Myocyte (in vitro differentiated cells): ENCODE measurements at regions not wholly inside any gene's neighbourhood (a gene's known extent, or its start where the extent isn't known, plus 50 kb on each side); places are given as distances from the start of the nearest gene placed in this dataset.
A peak's percentile ranks its signal among the peaks of the same experiment; 100 is the strongest.
"Not testable (repeated sequence)": the region's sequence is repeated elsewhere in the genome, so short reads cannot be mapped to it uniquely, and the experiment has no call there.

Source experiments
- DNase-seq: peaks from one replicate; pipeline ENCODE4 v3.0.0-alpha.2; 2012; ENCODE audit warnings: low read depth

GRCh38 chr10:28387140-28387539, 84.3 kb upstream of the MPP7 start:
- no peak for DNase-seq

GRCh38 chr10:28391283-28391682, 88.4 kb upstream of the MPP7 start:
- no peak for DNase-seq

GRCh38 chr10:28393956-28394568, 91.2 kb upstream of the MPP7 start:
- peak; percentile 68 for DNase-seq

- DNase-seq: no peak
These were observed 93.5 kb upstream of the MPP7 start for GRCh38 chr10:28396331-28396730.

- DNase-seq: no peak
These were observed 94.4 kb upstream of the MPP7 start for GRCh38 chr10:28397229-28397628.

GRCh38 chr10:28400176-28400575, 97.3 kb upstream of the MPP7 start:
- DNase-seq: no peak

GRCh38 chr10:28400681-28401080, 97.8 kb upstream of the MPP7 start:
- DNase-seq: no peak

- not testable (repeated sequence) for DNase-seq
These were observed 99.8 kb upstream of the MPP7 start for GRCh38 chr10:28402611-28403073.

- DNase-seq: no peak
These were observed 100.2 kb upstream of the MPP7 start for GRCh38 chr10:28403090-28403489.

GRCh38 chr10:28408237-28408777, 105.4 kb upstream of the MPP7 start:
- no peak for DNase-seq

GRCh38 chr10:28410420-28411135, 107.7 kb upstream of the MPP7 start:
- no peak for DNase-seq

- DNase-seq: no peak
These were observed 108.2 kb upstream of the MPP7 start for GRCh38 chr10:28411136-28411460.

- DNase-seq: no peak
These were observed 108.8 kb upstream of the MPP7 start for GRCh38 chr10:28411648-28412047.

- DNase-seq: no peak
These were observed 114.8 kb upstream of the WAC start for GRCh38 chr10:28418069-28418468.

GRCh38 chr10:28425422-28425821, 107.5 kb upstream of the WAC start:
- no peak for DNase-seq

GRCh38 chr10:28426392-28427159, 106.3 kb upstream of the WAC start:
- no peak for DNase-seq

GRCh38 chr10:28427376-28427775, 105.5 kb upstream of the WAC start:
- DNase-seq: no peak

GRCh38 chr10:28429045-28429444, 103.9 kb upstream of the WAC start:
- no peak for DNase-seq

GRCh38 chr10:28429573-28430216, 103.2 kb upstream of the WAC start:
- no peak for DNase-seq

- DNase-seq: no peak
These were observed 101.8 kb upstream of the WAC start for GRCh38 chr10:28431139-28431538.

- DNase-seq: peak; percentile 75
These were observed 100.7 kb upstream of the WAC start for GRCh38 chr10:28432210-28432676.

GRCh38 chr10:28434063-28434462, 98.9 kb upstream of the WAC start:
- no peak for DNase-seq
